HG03135 (cell line): ENCODE measurements at regions not wholly inside any gene's neighbourhood (a gene's known extent, or its start where the extent isn't known, plus 50 kb on each side); places are given as distances from the start of the nearest gene placed in this dataset.
"Not testable (repeated sequence)": the region's sequence is repeated elsewhere in the genome, so short reads cannot be mapped to it uniquely, and the experiment has no call there.

Experiments used
- ATAC-seq: cut with Tn5 transposase; IDR thresholded peaks from one replicate; pipeline ENCODE4 v1.9.1; 2021; ENCODE audit warnings: mild to moderate bottlenecking, moderate library complexity; ENCODE audit not compliant: unreplicated experiment

DNA sequence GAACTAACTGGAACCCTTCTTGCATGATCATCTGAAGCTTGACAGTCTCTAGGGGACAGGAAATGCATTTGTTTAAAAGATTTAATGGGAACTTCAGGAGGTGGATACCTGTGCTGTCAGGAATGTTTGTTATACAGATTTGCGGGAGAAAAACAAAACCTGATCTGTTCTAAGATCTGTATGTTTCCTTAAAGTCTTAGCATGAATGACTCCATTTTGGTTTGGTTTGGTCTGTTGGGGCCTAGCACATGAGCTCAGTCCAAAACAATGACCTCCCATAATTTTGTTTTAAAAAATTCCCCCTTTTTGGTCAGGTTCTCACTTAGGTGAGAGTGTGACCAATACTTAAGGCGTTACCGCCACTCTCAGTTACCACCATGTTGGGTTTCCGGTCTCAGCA lies 138.7 kb downstream of the AKR1D1 start:
- ATAC-seq: no peak

DNA sequence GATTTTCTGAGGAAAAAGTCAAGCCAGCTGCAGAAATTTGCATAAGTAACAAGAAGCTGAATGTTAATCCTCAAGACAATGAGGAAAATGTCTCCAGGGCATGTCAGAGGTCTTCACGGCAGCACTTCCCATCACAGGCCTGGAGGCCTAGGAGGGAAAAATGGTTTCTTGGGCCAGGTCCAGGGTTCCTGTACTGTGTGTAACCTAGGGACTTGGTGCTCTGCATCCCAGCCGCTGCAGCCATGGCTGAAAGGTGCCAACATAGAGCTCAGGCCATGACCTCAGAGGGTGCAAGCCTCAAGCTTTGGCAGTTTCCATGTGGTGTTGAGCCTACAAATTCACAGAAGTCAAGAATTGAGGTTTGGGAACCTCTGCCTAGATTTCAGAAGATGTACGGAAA lies 144.1 kb downstream of the AKR1D1 start:
- not testable (repeated sequence) for ATAC-seq

DNA sequence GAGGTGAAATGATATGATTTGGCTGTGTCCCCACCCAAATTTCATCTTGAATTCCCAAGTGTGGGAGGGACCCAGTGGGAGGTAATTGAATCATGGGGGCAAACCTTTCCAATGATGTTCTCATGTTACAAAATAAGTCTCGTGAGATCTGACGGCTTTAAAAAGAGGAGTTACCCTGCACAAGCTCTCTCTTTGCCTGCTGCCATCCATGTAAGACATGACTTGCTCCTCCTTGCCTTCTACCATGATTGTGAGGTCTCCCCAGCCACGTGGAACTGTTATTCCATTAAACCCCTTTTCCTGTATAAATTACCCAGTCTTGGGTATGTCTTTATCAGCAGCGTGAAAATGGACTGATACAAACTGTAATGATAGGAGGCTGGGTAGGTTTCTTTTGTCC lies 145.1 kb downstream of the AKR1D1 start:
- not testable (repeated sequence) for ATAC-seq

DNA sequence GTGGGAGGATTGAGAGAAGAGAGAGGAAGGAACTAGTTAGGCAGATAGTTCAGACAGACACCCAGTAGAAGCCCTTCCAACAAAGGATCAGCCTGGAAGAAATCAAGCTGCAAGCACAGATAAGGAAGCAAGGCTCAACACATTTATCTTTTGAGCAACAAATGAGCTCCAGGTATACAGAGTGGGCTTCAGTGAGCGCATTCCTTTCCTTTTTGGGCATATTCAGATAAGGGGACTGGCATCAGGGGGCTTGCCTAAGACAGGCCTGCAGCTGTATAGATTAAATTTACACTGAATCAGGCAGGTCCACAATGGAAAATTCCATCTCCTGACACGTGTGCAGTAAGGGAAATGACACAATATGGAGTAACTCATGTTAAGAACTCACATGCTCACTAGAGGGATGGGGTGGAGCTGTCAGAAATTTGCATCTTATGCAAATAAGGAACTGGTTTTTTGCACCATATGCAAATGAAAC lies 147.2 kb downstream of the AKR1D1 start:
- ATAC-seq: no peak

DNA sequence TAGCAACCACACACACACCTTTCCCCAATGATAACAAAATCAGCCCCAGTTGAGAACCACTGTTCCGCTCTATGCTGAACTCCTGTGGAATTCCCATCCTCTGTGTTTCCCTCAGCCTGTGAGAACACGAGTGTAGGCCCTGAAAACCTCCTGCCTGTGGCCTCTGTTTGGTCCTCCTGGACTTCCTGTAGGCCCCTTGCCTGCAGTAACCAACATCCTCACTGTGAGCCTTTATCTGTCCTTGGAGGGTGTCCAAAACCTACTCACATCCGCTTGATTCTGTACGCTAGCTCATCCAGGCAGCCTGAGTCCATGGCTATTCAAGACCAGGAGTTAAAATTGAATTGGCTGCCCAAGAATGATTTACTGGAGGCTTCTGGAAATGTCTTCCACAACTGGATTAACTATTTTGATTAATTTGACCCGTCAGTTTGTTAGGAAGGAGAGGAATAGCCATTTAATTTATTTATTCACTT lies 149.8 kb downstream of the AKR1D1 start:
- no peak for ATAC-seq

DNA sequence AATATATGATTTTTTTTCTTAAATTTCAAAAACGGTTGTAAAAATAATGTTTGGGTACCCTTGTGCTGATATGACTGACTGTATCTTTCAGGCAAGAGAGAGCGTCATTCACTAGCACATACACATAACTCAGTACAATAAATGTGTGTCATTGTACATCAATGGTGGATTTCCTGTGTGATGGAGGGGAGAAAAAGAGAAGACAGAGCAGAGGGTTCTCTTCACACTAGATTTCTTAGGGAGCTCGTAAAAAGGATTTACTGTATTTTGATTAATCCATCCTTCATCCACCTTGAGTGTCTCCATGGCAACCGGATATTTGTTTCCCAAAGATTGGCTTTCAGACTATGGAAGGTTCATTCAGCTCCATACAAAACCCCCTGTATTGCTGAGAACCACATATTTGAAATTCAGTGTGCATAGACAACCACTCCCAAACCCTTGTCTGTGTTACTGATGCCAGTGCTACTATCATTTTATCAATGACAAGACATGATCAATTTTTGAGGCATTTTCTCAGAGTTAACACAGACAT lies 150.6 kb downstream of the AKR1D1 start:
- no peak for ATAC-seq

DNA sequence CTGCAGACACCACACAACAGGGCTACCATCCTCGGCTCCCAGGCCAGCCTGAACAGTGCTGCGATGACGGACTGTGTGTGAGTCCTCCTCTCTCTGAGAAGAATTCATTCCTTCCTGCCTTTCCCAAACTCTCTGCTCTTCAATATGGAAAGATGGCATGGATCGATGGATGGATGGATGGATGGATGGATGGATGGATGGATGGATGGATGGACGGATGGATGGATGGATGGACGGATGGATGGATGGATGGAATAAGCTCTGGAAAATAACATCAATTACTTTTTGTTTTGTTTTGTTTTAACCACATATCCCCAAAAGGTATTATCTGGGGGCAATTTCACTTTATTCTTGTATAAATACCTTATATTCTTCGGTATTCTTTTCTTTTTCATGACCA lies 151.9 kb downstream of the AKR1D1 start:
- ATAC-seq: no peak

DNA sequence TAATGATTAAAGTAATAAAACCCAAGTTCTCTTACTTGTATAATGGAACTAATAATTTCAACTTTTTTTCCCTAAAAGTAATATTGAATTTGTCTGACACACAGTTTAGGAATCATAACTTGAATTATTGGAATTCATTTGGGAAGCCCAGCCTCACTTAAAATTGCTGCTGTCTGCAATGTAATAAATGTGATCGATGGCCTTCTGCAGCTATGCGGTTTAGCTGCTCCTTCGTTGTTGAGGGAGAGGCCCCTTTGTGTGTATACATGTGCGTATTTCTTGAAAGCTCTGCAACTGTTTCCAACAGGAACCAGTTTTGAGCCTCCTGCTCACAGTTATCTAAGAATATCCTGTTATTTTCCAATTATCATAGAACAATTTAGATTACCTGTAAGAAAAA lies 152.5 kb downstream of the AKR1D1 start:
- ATAC-seq: no peak

DNA sequence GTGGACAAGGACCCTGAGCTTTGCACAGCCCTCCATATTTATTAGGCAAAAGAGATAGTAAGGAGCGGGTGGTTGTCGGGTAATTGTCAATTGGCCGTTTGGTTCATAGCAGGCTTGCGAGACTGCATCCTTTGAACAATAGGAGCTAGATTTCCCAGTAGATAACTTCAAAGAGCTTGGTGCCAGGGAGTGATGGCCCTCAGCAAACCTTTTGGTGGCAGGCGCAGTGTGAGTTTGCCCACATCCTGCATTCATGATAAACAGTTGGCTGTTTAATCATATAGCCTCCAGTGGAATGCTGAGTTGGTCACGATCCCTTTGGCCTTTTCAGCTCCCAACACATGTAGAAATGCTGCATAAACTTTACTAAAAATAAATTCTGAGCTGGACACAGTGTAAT lies 156.9 kb downstream of the AKR1D1 start:
- no peak for ATAC-seq

DNA sequence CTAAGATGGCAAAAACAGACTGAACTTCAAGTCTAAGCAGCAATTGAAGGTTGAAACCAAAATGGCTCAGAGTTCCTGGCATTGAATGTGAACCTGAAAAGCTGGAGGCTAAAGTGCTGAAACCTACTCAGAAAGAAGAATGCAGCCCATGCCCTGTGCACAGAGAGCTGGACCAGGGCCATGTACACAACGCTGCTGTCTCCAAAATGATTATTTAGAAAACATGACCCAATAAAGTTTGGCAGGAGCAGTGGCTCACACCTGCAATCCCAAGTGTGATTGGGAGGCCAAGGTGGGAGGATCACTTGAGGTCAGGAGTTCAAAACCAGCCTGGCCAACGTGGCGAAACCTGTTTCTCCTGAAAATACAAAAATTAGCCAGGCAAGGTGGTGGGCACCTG lies 158.9 kb downstream of the AKR1D1 start:
- ATAC-seq: no peak

DNA sequence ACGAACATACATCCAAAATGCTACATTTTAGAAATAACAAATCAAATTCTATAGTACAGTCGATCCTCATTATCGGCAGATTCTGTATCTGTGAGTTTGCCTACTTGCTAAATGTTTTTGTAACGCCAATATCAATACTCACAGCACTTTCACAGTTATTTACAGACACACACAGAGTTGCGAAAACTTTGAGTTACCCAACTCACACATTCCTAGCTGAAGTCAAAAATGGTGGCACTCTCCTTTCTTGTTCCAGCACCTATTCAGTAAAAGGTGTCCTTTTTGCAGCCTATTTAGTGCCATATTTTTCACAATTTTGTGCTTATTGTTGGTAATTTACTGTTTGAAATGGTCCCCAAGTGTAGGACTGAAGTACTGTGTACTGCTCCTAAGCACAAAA lies 161.7 kb downstream of the AKR1D1 start:
- ATAC-seq: no peak

DNA sequence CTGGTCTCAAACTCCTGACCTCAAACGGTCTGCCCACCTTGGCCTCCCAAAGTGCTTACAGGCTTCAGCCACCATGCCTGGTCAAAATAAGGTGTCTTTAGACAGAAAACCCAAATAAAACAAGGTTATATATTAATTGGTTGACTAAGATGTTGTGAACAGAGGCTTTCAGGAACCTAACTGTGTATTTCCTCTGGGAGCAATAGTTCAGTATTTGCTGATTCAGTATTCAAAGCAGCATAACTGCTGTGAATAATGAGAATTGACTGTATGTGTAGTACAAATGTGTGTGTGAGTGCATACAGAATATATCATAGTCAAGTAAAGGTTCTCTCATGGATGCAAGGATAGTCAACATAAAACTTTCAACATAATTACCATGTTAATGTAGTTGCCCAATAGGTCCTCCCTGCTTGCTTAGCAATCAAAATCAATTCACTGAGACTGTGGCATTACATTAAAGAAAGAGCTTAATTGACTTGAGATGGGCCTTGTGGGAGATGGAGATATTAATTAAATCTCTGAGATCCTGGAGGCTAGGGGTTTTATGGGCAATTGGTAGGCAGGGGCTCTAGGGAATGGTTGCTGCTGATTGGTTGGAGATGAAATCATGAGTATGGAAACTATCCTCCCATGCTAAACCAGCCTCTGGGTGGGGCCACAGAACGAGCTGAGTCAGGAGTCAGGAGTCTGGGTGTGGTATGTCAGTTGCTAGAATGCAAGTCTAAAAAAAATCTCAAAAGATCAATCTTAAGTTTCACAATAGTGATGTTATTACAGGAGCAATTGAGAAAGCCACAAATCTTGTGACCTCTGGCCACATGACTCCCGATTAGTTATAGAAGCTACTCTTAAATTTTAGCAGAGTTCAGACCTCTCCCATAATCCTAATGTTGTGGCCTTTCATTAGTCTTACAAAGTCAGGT lies 162.7 kb downstream of the AKR1D1 start:
- no peak for ATAC-seq

DNA sequence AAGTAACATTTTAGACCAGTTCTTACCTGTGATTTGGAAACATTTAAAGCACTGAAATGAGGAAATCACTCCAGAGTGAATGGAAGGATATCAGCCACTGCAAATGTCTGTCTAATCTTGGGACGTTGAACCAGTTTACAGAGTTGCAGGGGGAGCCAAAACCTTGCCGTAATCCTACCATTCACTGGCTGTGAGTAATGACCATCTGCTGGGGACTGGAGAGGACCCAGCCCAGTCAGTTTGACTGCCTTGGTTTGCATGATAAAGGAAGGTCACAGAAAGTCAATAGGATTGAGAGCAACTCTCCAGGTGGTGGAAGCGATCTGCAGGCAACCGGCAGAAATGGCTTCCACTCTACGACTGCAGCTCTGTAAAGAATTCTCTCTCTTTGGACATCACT lies 167.2 kb downstream of the AKR1D1 start:
- no peak for ATAC-seq

DNA sequence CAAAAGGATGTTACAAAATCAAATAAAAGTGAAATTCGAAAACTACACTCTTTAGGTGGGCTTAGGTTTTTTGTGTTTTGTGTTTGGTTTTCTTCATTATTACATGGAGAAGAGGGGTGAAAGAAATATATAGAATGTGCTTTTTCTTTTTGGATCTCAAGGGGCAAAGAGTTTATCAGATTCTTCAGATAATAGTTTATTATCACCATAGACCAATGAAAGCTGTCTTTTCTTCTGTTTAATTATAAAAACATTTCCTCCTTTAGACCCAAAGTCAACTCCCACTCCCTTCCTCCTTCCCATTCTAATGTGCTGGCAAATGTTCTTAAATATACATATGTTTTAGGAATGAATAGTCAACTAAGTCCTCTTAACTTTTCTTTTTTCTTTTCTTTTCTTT lies 167.6 kb downstream of the AKR1D1 start:
- no peak for ATAC-seq

DNA sequence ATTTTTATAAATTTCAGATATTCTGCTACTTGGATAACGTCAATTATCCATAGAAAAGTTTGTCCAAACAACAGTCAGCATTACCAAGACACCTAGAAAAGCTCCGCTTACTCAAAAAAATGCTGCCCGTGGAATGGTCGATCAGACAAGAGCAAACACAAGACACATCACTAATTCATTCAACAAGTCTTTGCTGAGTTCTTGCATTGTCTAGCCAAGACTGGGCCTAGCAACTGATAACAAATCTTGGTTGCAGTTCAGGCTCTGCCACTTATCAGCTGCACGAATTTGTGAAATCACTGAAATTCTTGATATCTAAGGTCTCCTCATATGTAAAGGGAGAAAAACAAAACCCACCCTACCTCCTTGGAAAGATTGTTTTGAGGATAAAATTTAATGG lies 168.3 kb downstream of the AKR1D1 start:
- ATAC-seq: no peak

DNA sequence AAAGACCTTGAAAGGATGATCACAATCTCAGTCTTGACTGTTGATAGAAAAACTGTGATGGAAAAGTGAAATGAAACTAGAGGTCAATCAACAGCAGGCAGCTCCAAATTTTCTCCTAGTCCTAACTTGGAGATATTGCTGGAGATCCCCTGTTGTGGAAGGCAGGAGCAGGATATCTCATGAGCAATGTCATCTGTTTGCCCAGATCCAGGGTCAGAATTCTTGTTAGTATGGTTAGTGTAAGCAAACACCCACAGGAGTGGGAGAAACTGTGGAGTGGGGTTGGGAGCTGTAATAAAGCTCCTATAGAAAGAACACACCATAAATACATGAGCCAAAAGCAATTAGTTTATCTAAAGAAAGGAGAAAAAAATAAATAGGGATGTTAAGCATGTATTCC lies 169.0 kb downstream of the AKR1D1 start:
- no peak for ATAC-seq

DNA sequence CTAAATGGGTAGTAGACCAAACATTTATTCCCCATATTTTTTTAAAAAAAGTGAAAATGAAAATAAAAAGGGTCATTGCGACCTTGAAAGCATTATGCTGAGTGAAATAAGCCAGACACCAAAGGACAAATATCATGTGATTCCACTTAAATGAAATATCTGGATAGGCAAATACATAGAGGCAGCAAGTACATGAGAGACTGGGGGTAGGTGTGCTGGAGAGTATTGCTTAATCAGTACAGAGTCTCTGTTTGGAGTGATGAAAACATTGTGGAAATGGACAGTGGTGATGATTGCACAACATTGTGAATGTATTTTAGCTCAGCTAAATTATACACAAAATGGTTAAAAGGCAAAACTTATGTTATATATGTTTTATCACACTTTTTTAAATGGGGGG lies 169.4 kb downstream of the AKR1D1 start:
- ATAC-seq: no peak

DNA sequence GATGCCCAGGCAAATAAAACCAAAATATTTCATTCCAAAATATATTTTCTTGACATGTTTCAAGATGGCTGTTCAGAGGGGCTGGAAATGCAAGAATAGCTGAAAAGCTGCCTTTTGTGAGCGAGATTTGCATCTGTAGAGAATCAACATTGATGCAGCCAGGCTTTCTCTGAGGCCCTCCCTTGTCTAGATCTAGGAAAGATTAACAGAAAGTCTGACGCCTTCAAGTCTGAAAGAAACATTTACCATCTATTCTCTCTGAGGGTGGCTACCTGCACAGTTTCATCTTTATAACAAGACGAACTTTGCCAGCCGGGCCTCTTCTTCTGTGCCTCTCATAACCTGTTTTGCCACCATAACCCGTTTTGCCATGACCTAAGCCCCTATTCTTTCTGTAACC lies 170.2 kb downstream of the AKR1D1 start:
- ATAC-seq: no peak

DNA sequence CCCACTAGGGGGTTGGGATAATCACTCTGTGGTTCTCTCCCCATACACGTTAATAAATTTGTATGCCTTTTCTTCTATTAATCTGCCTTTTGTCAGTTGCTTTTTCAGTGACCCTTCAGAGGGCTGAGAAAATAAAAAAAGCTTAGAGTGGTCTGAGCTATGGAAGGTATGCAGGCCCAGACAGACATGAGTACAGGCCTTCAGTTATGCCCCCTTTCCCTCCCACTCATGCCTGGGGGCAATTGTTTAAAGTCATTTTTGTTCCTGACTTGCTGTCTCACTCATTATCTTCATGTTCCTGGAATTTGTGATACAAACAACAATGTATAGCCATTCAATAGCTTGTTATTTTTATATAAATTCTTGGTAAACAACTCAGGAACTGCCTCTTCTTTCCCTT lies 170.8 kb downstream of the AKR1D1 start:
- no peak for ATAC-seq

DNA sequence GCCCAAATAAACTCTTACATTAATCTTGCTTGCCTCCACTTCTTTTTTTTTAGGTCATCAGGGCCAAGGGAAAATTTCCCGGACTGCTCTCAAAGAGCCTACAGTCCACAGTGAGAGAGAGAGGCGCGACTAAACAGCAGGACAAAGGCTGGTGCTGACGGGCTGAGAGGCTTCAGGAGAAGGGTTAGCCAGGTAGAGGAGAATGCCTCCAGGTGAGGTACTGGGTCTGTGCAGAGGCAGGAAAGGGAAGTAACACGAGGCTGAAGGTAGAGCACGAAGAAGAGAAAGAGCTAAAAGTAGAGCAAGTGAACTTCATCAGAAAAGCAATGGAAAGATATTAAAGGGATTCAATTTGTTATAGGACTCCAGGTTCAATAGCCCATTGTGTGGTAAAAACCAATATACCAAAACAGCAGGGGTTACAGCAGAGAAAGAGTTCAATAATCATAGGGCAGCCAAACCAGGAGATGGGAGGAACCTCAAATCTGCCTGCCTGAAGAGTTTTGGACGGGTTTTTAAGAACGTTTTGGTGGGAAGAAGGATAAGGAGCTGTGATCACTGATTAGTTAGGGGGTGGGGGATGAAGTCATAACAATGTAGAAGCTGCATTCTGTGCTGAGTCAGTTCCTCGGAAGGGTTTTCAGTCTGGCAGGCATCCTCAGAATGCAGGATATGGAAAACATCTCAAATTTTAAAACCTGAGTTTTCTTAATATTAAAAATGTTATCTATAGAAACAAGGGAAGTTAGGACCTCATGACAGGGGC lies 171.5 kb downstream of the AKR1D1 start:
- no peak for ATAC-seq

DNA sequence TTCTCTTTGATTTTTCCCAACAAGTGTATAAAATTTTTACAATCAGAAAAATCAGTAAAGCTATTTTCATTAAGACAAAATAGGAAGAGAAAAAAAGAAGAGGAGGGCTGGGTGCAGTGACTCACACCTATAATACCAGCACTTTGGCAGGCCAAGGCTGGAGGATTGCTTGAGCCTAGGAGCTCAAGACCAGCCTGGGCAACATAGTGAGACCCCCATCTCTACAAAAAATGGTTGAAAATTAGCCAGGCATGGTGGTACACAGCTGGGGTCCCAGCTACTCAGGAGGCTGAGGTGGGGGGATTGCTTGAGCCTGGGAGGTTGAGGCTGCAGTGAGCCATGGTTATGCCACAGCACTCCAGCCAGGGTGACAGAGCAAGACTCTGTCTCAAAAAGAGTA lies 172.3 kb downstream of the AKR1D1 start:
- no peak for ATAC-seq

DNA sequence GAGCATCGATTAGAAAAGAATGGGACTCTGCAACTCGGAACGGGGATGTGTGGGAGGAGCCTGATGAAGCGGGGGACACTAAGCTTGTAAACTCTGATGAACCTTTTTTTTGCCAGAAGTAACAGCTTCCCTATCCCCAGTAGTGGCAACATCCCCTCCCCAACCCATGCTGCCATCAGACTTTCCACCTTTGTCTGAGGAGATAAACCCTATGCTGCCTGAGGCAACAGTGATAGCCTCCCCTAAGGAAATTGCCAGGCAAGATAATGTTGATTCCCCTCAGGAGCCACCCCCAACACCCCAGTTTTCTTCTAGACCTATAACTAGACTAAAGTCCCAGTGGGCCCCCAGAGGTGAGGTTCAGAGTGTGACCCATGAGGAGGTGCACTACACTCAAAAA lies 173.7 kb downstream of the AKR1D1 start:
- no peak for ATAC-seq
